Upper lobe of left lung (tissue), 4 donors: ENCODE measurements at regions not wholly inside any gene's neighbourhood (a gene's known extent, or its start where the extent isn't known, plus 50 kb on each side); places are given as distances from the start of the nearest gene placed in this dataset.

ENCODE experiments used
- POLR2A ChIP-seq, 4 donors: fragments of 450-650 bp; IDR thresholded peaks; one replicate each; pipeline ENCODE4 v1.5.1; 2016 to 2017; ENCODE audit warnings: antibody characterized with exemption in 4 of 4, mild to moderate bottlenecking in 2 of 4
- TF ChIP-seq, protein P1 (sequence below), 6 experiments: fragments of 450-650 bp in 4 of 6; fragments of 200-600 bp in 2 of 6; sonication (generic) in 2 of 6; IDR thresholded peaks; one replicate each; pipeline ENCODE4 v1.5.1; 2016 to 2019; ENCODE audit warnings: antibody characterized with exemption in 6 of 6

DNA sequence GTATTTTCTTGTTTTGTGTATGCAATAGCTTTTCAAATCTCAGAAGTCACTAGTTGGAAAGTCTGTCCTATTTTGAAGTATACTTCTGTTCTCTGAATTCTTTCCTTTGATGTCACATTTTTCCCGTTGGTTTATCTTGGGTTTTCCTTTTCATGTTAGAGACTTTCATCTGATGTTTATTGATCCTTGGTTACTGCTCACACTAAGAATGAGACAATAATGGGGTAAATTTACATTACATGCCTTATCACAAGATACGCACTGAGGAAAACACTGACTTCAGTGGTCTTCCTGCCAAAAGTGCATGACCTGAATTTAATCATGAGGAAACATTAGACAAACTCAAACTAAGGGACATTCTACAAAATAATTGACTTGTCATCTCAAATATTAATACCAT lies 63.5 kb upstream of the C1GALT1 start:
- TF ChIP-seq, protein P1, sequence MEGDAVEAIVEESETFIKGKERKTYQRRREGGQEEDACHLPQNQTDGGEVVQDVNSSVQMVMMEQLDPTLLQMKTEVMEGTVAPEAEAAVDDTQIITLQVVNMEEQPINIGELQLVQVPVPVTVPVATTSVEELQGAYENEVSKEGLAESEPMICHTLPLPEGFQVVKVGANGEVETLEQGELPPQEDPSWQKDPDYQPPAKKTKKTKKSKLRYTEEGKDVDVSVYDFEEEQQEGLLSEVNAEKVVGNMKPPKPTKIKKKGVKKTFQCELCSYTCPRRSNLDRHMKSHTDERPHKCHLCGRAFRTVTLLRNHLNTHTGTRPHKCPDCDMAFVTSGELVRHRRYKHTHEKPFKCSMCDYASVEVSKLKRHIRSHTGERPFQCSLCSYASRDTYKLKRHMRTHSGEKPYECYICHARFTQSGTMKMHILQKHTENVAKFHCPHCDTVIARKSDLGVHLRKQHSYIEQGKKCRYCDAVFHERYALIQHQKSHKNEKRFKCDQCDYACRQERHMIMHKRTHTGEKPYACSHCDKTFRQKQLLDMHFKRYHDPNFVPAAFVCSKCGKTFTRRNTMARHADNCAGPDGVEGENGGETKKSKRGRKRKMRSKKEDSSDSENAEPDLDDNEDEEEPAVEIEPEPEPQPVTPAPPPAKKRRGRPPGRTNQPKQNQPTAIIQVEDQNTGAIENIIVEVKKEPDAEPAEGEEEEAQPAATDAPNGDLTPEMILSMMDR (IDR thresholded peaks at IDR 0.05), result no peak
- no peak for TF ChIP-seq POLR2A (IDR thresholded peaks at IDR 0.05)
